NCI-H128 (cell line): ENCODE measurements at regions not wholly inside any gene's neighbourhood (a gene's known extent, or its start where the extent isn't known, plus 50 kb on each side); places are given as distances from the start of the nearest gene placed in this dataset.

ENCODE experiments used
- DNase-seq: peaks from one replicate; lab custom pipeline; 2025; ENCODE audit not compliant: unreplicated experiment; lab: John Stamatoyannopoulos, UW

- no peak for DNase-seq
Measured at GRCh38 chr15:85976102-85976501, 103.6 kb upstream of the AGBL1 start.

DNA sequence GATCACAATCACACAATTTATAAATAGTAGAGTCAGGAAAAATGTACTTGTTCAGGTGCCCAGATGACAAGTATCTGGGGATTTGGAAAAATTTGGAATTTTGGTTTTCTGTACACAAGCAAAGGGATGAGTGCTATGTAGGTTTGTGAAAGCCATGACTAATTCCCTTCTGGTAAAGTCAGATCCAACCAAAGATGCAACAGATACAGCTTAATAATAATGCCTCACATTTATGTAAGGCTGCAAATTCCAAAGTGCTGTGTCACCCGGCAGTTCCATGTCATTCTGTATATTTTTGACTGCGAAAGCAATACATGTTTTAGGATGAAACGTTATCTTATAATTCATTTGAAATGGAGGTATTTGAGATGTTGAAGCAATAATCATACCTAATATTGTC lies 102.7 kb upstream of the AGBL1 start:
- no peak for DNase-seq

DNA sequence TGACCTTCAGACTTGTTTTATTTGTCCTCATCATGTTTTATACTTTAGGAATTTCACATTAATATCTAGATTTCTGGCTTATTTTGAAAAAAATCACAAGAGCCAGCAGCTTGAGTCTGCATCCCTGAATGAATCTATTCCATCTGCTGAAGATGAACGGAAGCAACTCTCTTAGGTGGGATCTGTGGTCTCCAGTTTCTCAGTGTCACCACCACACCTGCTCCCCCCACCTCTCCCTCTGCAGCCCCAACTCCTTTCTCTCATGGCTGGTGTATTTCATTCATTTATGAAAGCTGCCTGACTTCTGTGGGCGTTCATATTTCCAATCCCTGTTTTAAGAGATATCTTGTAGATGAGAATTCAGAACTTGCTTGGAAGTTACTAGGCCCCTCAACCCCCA lies 102.1 kb upstream of the AGBL1 start:
- no peak for DNase-seq

GRCh38 chr15:85979929-85980328 lies 99.7 kb upstream of the AGBL1 start:
- no peak for DNase-seq

DNA sequence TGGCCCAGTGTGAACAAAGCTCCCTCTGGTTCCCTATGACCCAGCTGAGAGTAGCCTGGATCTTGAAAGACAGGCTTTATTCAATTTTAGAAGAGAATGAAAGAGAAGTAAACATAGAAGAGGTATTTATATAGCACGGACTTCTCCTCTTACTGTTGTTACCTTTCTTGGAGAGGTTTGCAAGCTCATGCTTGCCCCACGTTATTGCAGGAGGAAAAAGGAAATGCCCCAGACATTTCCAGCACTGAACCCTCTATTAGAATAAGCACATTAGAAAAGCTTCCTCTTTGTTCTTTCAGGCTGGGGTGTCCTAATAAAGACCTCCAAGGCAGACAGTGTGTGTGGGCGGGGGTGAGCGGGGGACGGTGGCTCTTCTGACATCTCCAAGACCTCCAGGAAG lies 98.7 kb upstream of the AGBL1 start:
- no peak for DNase-seq

DNA sequence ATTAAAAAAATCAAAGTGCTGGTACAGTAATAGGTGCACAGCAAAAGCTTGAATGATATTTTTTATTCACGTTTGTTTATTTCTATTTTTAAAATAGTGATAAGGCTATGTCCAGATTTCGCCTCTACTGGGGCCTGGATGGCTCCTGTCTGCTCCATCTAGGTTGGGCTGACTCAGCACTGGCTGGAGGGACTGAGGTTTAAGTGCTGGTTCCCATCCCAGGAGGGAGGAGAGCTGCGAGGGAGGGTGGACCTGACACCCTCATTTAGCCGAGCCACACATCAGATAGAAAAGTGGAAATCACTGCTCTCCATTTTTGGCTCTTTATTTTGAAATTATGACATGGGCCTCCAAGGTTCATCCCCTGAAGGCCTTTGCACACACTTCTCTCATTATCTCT lies 95.4 kb upstream of the AGBL1 start:
- DNase-seq, result no peak

DNA sequence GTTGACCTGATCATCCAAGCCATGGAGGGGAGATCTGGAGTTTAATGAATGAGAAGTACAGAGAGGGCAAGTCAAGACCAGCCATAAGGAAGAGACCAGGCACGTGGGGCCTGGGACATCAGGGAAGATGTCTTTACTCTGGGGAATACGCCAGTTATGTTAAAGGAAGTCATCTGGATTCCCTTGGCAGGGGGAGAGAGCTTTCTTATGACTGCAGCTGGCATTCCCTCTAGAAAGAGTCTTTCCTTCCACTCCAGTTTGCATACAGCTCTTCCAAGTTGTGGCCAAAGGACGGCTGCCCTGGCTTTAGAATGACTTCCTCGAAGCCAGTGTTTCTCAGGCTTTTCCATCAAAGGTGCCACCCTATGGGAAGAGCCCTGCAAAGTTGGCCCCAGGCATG lies 93.6 kb upstream of the AGBL1 start:
- no peak for DNase-seq

- DNase-seq, result no peak
Measured at GRCh38 chr15:85986741-85987140, 92.9 kb upstream of the AGBL1 start.

DNA sequence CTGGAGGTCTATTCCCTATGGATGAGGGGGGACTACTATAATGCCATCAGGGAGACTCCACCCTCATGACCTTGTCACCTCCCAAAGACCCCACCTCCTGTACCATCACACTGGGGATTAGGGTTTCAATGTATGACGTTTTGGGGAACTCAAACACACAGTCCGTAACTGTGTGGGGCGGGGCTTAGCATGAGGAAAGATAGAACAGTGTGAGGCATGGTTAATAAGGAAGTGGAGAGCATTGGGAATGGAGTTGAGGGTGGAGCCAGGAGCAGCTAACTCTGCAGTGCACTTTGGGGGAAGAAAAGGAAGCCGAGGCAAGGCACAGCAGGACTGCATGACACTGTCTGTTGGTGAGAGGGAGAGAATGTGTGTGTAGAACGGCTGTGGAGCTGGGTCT lies 90.9 kb upstream of the AGBL1 start:
- DNase-seq, result no peak

DNA sequence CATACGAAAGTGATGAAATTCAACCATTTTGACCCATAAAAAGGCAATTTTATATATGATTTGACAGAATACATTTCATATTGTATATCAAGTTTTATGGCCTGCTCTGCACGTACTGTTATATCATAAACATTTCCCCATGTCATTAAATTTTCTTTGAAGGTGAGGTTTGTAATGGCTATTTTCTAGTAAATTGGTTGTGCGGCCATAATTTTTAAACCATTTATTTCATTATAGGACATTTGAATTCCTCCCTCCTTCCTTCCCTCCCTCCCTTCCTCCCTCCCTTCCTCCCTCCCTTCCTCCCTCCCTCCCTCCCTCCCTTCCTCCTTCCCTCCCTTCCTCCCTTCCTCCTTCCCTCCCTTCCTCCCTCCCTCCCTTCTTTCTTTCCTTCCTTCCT lies 87.4 kb upstream of the AGBL1 start:
- no peak for DNase-seq

DNA sequence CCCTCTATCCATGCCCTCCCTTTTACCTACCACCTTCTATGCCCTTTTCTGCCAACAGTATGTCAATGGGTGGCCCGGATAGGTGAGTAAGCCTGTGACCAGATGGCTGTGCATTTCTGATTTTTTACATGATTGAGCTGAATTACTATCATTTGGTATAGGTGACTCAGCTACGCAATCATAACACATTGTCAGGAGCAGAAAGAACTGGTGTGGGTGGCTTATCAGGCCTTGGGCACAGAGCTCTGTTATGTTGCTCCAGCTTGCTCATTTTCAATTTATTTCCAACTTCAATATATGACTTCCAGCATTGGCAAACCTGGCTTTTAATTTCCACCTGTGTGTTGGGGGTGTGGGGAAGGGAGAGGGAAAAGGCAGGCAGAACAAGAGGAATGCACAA lies 86.6 kb upstream of the AGBL1 start:
- no peak for DNase-seq

- DNase-seq, result no peak
Measured at GRCh38 chr15:85997618-85998017, 82.1 kb upstream of the AGBL1 start.

- no peak for DNase-seq
Measured at GRCh38 chr15:85999658-86000057, 80.0 kb upstream of the AGBL1 start.

DNA sequence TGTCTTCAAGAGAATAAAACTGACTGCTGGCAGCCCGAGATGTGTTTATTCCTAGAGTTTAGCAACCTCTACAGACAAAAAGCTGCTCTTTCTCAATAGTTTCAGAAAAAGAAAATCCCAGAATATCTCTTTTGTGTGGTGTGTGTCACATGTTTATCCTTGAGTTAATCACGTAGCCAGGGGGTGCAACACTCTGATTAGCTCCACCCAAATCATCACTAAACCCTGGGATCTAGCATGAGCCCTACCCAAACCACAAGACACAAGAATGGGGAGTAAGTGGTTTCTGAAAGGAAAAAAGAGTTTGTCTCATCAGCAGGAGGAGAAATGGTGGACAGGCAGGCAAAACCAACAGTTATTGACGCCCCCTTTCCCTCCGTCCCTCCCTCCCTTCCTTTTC lies 78.5 kb upstream of the AGBL1 start:
- no peak for DNase-seq

GRCh38 chr15:86002444-86002843 lies 77.2 kb upstream of the AGBL1 start:
- DNase-seq, result peak; percentile 10

GRCh38 chr15:86004061-86004460 lies 75.6 kb upstream of the AGBL1 start:
- no peak for DNase-seq

- no peak for DNase-seq
Measured at GRCh38 chr15:86006546-86006945, 73.1 kb upstream of the AGBL1 start.

GRCh38 chr15:86009727-86010126 lies 69.9 kb upstream of the AGBL1 start:
- DNase-seq, result no peak

DNA sequence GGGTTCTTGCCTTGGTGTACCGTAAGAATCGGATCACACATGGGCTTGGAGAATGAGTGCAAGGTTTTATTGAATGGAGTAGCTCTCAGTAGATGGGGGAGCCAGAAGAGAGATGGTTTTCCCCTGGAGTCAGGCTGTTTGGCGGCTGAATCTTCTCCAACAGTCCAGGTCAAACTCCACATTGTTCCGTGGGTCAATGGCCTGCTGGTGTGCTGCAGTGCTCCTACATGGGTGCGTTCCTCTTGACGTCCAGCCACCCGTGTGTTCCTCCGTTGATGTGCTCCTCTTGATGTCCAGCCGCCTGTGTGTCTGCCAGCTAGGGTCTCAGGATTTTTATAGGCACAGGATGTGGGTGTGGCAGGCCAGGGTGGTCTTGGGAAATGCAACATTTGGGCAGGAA lies 69.3 kb upstream of the AGBL1 start:
- no peak for DNase-seq

DNA sequence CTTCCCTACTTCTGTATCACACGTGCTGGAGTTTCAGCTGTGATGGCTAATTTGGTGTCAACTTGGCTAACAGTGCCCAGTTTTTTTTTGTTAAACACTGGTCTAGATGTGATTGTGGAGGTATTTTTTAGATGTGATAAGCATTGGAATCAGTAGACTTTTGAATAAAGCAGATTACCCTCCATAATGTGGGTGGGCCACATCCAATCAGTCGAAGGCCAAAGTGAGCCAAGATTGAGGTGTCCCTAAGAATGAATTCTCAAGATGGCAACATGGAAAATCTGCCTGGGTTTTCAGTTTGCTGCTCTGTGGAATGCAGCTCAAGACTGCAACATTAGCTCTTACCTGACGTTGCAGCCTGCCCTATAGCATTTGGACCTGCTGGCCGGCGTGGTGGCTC lies 68.8 kb upstream of the AGBL1 start:
- no peak for DNase-seq

GRCh38 chr15:86014016-86014415 lies 65.7 kb upstream of the AGBL1 start:
- DNase-seq, result no peak

DNA sequence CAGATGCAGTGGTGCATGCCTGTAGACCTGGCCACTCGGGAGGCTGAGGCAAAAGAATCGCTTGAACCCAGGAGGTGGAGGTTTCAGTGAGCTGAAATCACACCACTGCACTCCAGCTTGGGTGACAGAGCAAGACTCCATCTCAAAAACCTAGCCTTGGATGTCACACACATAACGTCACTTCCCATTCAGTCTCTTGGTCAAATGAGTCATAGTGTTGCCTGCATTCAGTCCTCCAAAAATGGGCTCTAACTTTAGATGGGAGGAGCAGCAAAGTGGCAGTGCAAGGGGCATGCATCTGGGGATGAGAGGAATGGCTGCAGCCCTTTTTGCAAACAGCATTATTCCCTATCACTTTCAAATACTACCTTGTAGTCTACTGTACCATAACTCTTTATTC lies 62.9 kb upstream of the AGBL1 start:
- no peak for DNase-seq

DNA sequence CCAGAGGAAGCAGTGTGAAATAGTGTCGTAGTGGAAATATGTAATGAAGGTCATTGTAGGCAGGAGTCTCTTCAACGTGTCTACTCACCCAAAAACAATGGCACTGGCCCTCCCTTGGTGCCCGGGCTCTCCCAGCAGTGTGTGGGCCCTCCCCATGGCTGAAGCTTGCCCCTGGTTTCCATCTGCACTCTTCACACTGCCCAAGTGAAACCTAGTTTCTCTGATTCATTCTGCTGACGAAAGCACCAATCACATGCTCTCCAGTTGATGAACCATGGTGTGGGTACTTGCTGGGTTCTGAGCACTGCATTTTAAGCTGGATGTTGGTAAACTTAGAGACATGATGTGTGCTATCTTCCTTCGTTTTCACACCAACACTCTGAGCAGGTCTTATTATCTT lies 61.0 kb upstream of the AGBL1 start:
- DNase-seq, result no peak
